Natural killer cell (primary cell): ENCODE measurements at regions not wholly inside any gene's neighbourhood (a gene's known extent, or its start where the extent isn't known, plus 50 kb on each side); places are given as distances from the start of the nearest gene placed in this dataset.

Experiments used
- ATAC-seq, 3 donors: fragments of 150-1000 bp in 2 of 3; fragments of 200-7000 bp in 1 of 3; cut with Tn5 transposase; 1 replicate in 1 of 3; 2 replicates in 2 of 3; pipeline ENCODE4 v1.10.0; 2021; ENCODE audit warnings: mild to moderate bottlenecking in 2 of 3, moderate library complexity in 2 of 3
- DNase-seq, 2 donors: peaks; one replicate each; pipeline versions ENCODE4 v3.0.0 to v3.0.0-alpha.2; 2013 to 2021; ENCODE audit warnings: mixed read lengths in 1 of 2
- H3K27ac ChIP-seq: one replicate; pipeline ENCODE4 v1.5.1; 2013; ENCODE audit warnings: mild to moderate bottlenecking, low read length
- H3K27me3 ChIP-seq: one replicate; pipeline ENCODE4 v1.6.1; 2013; ENCODE audit warnings: low read length; ENCODE audit not compliant: control insufficient read depth, insufficient read depth
- H3K36me3 ChIP-seq: one replicate; pipeline ENCODE4 v1.6.1; 2013; ENCODE audit warnings: low read length; ENCODE audit not compliant: control insufficient read depth, insufficient read depth
- H3K4me1 ChIP-seq: one replicate; pipeline ENCODE4 v1.6.1; 2013; ENCODE audit warnings: low read length; ENCODE audit not compliant: control insufficient read depth, insufficient read depth
- H3K4me3 ChIP-seq: one replicate; pipeline ENCODE4 v1.5.1; 2013; ENCODE audit warnings: low read length
- H3K9me3 ChIP-seq: one replicate; pipeline ENCODE4 v1.6.1; 2013; ENCODE audit warnings: low read length; ENCODE audit not compliant: control insufficient read depth, insufficient read depth
- H3K27ac Mint-ChIP-seq, 2 donors: one replicate each; pipeline ENCODE4 v1.8.0; 2022; ENCODE audit warnings: mild to moderate bottlenecking in 2 of 2, mixed read lengths in 2 of 2, moderate library complexity in 1 of 2
- H3K27me3 Mint-ChIP-seq, 2 donors: one replicate each; pipeline ENCODE4 v1.8.0; 2022; ENCODE audit warnings: low read depth in 2 of 2, mixed read lengths in 2 of 2
- H3K36me3 Mint-ChIP-seq: one replicate; pipeline ENCODE4 v1.8.0; 2022; ENCODE audit warnings: mixed read lengths
- H3K4me1 Mint-ChIP-seq, 2 donors: one replicate each; pipeline ENCODE4 v1.8.0; 2022; ENCODE audit warnings: mixed read lengths in 2 of 2
- H3K4me3 Mint-ChIP-seq: one replicate; pipeline ENCODE4 v1.8.0; 2022; ENCODE audit warnings: mild to moderate bottlenecking, moderate library complexity, mixed read lengths
- H3K9me3 Mint-ChIP-seq, 2 donors: one replicate each; pipeline ENCODE4 v1.8.0; 2022; ENCODE audit warnings: mixed read lengths in 2 of 2
- CTCF ChIP-seq: fragments of 200-600 bp; IDR thresholded peaks from one replicate; pipeline ENCODE4 v1.8.0; 2022; ENCODE audit warnings: antibody characterized with exemption
- WGBS: methylation state at CpG from one replicate; pipeline ENCODE4 v1.1.7; 2013; ENCODE audit warnings: missing lambda C conversion rate; ENCODE audit not compliant: insufficient coverage; 5-methylcytosine and 5-hydroxymethylcytosine counted together
- intact Hi-C: fragments of 100-400 bp; cut with micrococcal nuclease; formaldehyde crosslinking; loops from one replicate; pipeline ENCODE4 v1.14.2; 2022

GRCh38 chr2:139478165-139478914 is 698.1 kb upstream of the NXPH2 start:
- no peaks in the 10 kb centered on the region for H3K36me3 ChIP-seq
- ATAC-seq (no peak), DNase-seq (no peak)
- H3K27me3 ChIP-seq, result no peaks in the 10 kb centered on the region
- H3K9me3 ChIP-seq, result peaks cover 7% of the 10 kb centered on the region
- no peaks in the 10 kb centered on the region for H3K27me3 Mint-ChIP-seq
- no peak for TF ChIP-seq CTCF
- no peak overlapping the region for H3K4me3 ChIP-seq
- no peaks in the 10 kb centered on the region for H3K4me1 ChIP-seq
- peaks cover 16 to 32% of the 10 kb centered on the region in 2 donors for H3K9me3 Mint-ChIP-seq
- intact Hi-C loops, result no loop called here
- no peaks in the 10 kb centered on the region for H3K4me1 Mint-ChIP-seq
- no peaks in the 10 kb centered on the region for H3K36me3 Mint-ChIP-seq
- no peak overlapping the region for H3K27ac Mint-ChIP-seq
- WGBS, result 93% methylated on average over 1 of the region's 3 CpGs
- H3K27ac ChIP-seq, result no peak overlapping the region
- no peak overlapping the region for H3K4me3 Mint-ChIP-seq

GRCh38 chr2:139477618-139478017 is 697.4 kb upstream of the NXPH2 start:
- WGBS, result 94% methylated on average over 7 of the region's 8 CpGs
- H3K36me3 Mint-ChIP-seq, result no peaks in the 10 kb centered on the region
- H3K4me1 ChIP-seq, result no peaks in the 10 kb centered on the region
- H3K9me3 Mint-ChIP-seq, result peaks cover 16 to 32% of the 10 kb centered on the region in 2 donors
- H3K36me3 ChIP-seq, result no peaks in the 10 kb centered on the region
- no peak for DNase-seq
- no peak for TF ChIP-seq CTCF
- H3K27ac ChIP-seq, result no peak overlapping the region
- H3K4me3 ChIP-seq, result no peak overlapping the region
- H3K27ac Mint-ChIP-seq, result no peak overlapping the region
- H3K27me3 Mint-ChIP-seq, result no peaks in the 10 kb centered on the region
- no peaks in the 10 kb centered on the region for H3K27me3 ChIP-seq
- H3K4me1 Mint-ChIP-seq, result no peaks in the 10 kb centered on the region
- H3K4me3 Mint-ChIP-seq, result no peak overlapping the region
- intact Hi-C loops, result no loop called here
- peaks cover 7% of the 10 kb centered on the region for H3K9me3 ChIP-seq
- no peak for ATAC-seq

DNA sequence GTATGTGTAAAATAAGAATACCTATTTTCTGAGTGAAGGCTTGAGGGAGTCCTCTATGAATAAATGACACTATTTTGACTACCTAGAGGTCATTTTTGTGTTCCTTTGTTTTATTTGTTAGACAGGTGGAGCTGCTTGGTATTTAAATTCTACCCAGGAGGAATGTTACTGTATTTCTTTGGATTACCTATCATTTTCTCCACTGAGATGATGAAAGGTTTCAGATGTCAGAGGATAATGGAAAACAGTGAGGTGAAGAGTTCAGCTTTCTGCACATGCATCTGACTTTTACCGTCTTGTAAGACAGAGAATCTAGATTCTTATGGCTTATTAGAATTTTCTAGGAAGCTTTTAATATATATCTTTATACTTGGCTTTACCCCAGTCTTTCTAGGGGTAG is 689.8 kb upstream of the NXPH2 start:
- ATAC-seq, result no peak
- H3K27me3 Mint-ChIP-seq, result no peaks in the 10 kb centered on the region
- Histone ChIP-seq H3K4me1 (no peaks in the 10 kb centered on the region), H3K36me3 (no peaks in the 10 kb centered on the region), H3K9me3 (peaks cover under 1% of the 10 kb centered on the region), H3K4me3 (no peak overlapping the region), H3K27ac (no peak overlapping the region), H3K27me3 (no peaks in the 10 kb centered on the region)
- no peaks in the 10 kb centered on the region for H3K4me1 Mint-ChIP-seq
- H3K27ac Mint-ChIP-seq, result no peak overlapping the region
- H3K9me3 Mint-ChIP-seq, result peaks cover 4 to 19% of the 10 kb centered on the region in 2 donors
- TF ChIP-seq CTCF, result no peak
- intact Hi-C loops, result no loop called here
- DNase-seq, result no peak
- no peak overlapping the region for H3K4me3 Mint-ChIP-seq
- no CpG with 5 or more reads among the region's 1 CpG for WGBS
- H3K36me3 Mint-ChIP-seq, result no peaks in the 10 kb centered on the region

- peaks cover 6% of the 10 kb centered on the region for H3K36me3 Mint-ChIP-seq
- Histone ChIP-seq H3K27ac (no peak overlapping the region), H3K4me3 (no peak overlapping the region), H3K36me3 (no peaks in the 10 kb centered on the region), H3K9me3 (no peaks in the 10 kb centered on the region), H3K27me3 (no peaks in the 10 kb centered on the region), H3K4me1 (no peaks in the 10 kb centered on the region)
- WGBS, result 76% methylated on average over 2 of the region's 4 CpGs
- no peaks in the 10 kb centered on the region for H3K27me3 Mint-ChIP-seq
- intact Hi-C loops, result no loop called here
- no peak for DNase-seq
- no peak overlapping the region for H3K27ac Mint-ChIP-seq
- no peak for TF ChIP-seq CTCF
- H3K4me1 Mint-ChIP-seq, result no peaks in the 10 kb centered on the region
- no peak for ATAC-seq
- peaks cover 8 to 22% of the 10 kb centered on the region in 2 donors for H3K9me3 Mint-ChIP-seq
- H3K4me3 Mint-ChIP-seq, result no peak overlapping the region
These were observed 685.6 kb upstream of the NXPH2 start for GRCh38 chr2:139465789-139466188.
